ENCODE measurements at regions not wholly inside any gene's neighbourhood (a gene's known extent, or its start where the extent isn't known, plus 50 kb on each side); places are given as distances from the start of the nearest gene placed in this dataset.

GRCh38 chr3:88324788-88325187 is 175.0 kb downstream of the C3orf38 start:
- H3K36me3 ChIP-seq, result no peaks in the 10 kb centered on the region
- intact Hi-C loops (cut with DNase I; ENCODE audit: low total_unique reads), result no loop called here
- TF ChIP-seq POLR2A (IDR thresholded peaks at IDR 0.05) (no peak), CTCF (IDR thresholded peaks at IDR 0.05 in 4 of 5, conservative IDR thresholded peaks at IDR 0.05 in 1 of 5) (no peak)
- DNase-seq (no peak), ATAC-seq (no peak)
- no peaks in the 10 kb centered on the region for H3K9me3 ChIP-seq
- H3K4me3 ChIP-seq, result no peak overlapping the region
- in situ Hi-C loops (cut with MboI; ENCODE audit: low sequenced_read_pairs in 4 of 4), result no loop called here
- H3K27ac ChIP-seq, result no peak overlapping the region
- H3K27me3 ChIP-seq, result no peaks in the 10 kb centered on the region
- no peaks in the 10 kb centered on the region for H3K4me1 ChIP-seq

GRCh38 chr3:88334187-88334868 is 184.6 kb downstream of the C3orf38 start:
- Histone ChIP-seq H3K4me1 (no peaks in the 10 kb centered on the region), H3K27ac (no peak overlapping the region), H3K27me3 (no peaks in the 10 kb centered on the region), H3K9me3 (no peaks in the 10 kb centered on the region), H3K4me3 (no peak overlapping the region), H3K36me3 (no peaks in the 10 kb centered on the region)
- TF ChIP-seq POLR2A (IDR thresholded peaks at IDR 0.05), result no peak
- TF ChIP-seq CTCF (IDR thresholded peaks at IDR 0.05 in 4 of 5, conservative IDR thresholded peaks at IDR 0.05 in 1 of 5), result no peak
- in situ Hi-C loops (cut with MboI; ENCODE audit: low sequenced_read_pairs in 4 of 4) (no loop called here), intact Hi-C loops (cut with DNase I; ENCODE audit: low total_unique reads) (no loop called here)
- DNase-seq (no peak), ATAC-seq (no peak)

GRCh38 chr3:88336894-88337293 is 187.1 kb downstream of the C3orf38 start:
- DNase-seq (no peak), ATAC-seq (no peak)
- Histone ChIP-seq H3K4me1 (no peaks in the 10 kb centered on the region), H3K36me3 (no peaks in the 10 kb centered on the region), H3K27ac (no peak overlapping the region), H3K9me3 (no peaks in the 10 kb centered on the region), H3K4me3 (no peak overlapping the region), H3K27me3 (no peaks in the 10 kb centered on the region)
- intact Hi-C loops (cut with DNase I; ENCODE audit: low total_unique reads) (loop anchor here (1.0 kb wide), 1 partner anchor 10 kb away; no protein-coding TSS in a partner anchor), in situ Hi-C loops (cut with MboI; ENCODE audit: low sequenced_read_pairs in 4 of 4) (no loop called here)
- TF ChIP-seq CTCF (IDR thresholded peaks at IDR 0.05 in 4 of 5, conservative IDR thresholded peaks at IDR 0.05 in 1 of 5) (no peak), POLR2A (IDR thresholded peaks at IDR 0.05) (no peak)

GRCh38 chr3:88343264-88343663 is 193.5 kb downstream of the C3orf38 start:
- Histone ChIP-seq H3K36me3 (no peaks in the 10 kb centered on the region), H3K27me3 (no peaks in the 10 kb centered on the region), H3K4me1 (no peaks in the 10 kb centered on the region), H3K9me3 (no peaks in the 10 kb centered on the region), H3K4me3 (no peak overlapping the region), H3K27ac (no peak overlapping the region)
- in situ Hi-C loops (cut with MboI; ENCODE audit: low sequenced_read_pairs in 4 of 4) (no loop called here), intact Hi-C loops (cut with DNase I; ENCODE audit: low total_unique reads) (no loop called here)
- ATAC-seq (no peak), DNase-seq (no peak)
- TF ChIP-seq POLR2A (IDR thresholded peaks at IDR 0.05) (no peak), CTCF (IDR thresholded peaks at IDR 0.05 in 4 of 5, conservative IDR thresholded peaks at IDR 0.05 in 1 of 5) (no peak)

- Histone ChIP-seq H3K36me3 (no peaks in the 10 kb centered on the region), H3K4me3 (no peak overlapping the region), H3K4me1 (no peaks in the 10 kb centered on the region), H3K9me3 (no peaks in the 10 kb centered on the region), H3K27ac (no peak overlapping the region), H3K27me3 (no peaks in the 10 kb centered on the region)
- intact Hi-C loops (cut with DNase I; ENCODE audit: low total_unique reads), result no loop called here
- no peak for DNase-seq
- no peak for ATAC-seq
- no peak for TF ChIP-seq CTCF (IDR thresholded peaks at IDR 0.05 in 4 of 5, conservative IDR thresholded peaks at IDR 0.05 in 1 of 5)
- TF ChIP-seq POLR2A (IDR thresholded peaks at IDR 0.05), result no peak
- in situ Hi-C loops (cut with MboI; ENCODE audit: low sequenced_read_pairs in 4 of 4), result no loop called here
Observed at GRCh38 chr3:88346643-88347042, 196.9 kb downstream of the C3orf38 start.
